Stomach (tissue), 4 donors: ENCODE measurements at regions not wholly inside any gene's neighbourhood (a gene's known extent, or its start where the extent isn't known, plus 50 kb on each side); places are given as distances from the start of the nearest gene placed in this dataset.

ENCODE experiments used
- CTCF ChIP-seq, 7 experiments: fragments of 450-650 bp in 4 of 7; fragments of 200-600 bp in 3 of 7; sonication (generic) in 3 of 7; IDR thresholded peaks; one replicate each; pipeline ENCODE4 v1.5.1; 2016 to 2019; ENCODE audit warnings: antibody characterized with exemption in 7 of 7, control low read depth in 2 of 7, mild to moderate bottlenecking in 1 of 7
- EP300 ChIP-seq: sonication (generic); formaldehyde crosslinking; IDR thresholded peaks from one replicate; pipeline ENCODE4 v1.6.1; 2017; ENCODE audit warnings: antibody characterized with exemption
- POLR2A ChIP-seq, 4 donors: fragments of 450-650 bp; IDR thresholded peaks; one replicate each; pipeline ENCODE4 v1.6.1; 2016; ENCODE audit warnings: antibody characterized with exemption in 4 of 4, control low read depth in 2 of 4, mild to moderate bottlenecking in 1 of 4, moderate library complexity in 1 of 4
- POLR2AphosphoS5 ChIP-seq, 3 donors: sonication (generic); formaldehyde crosslinking; IDR thresholded peaks; one replicate each; pipeline ENCODE4 v1.6.1; 2016; ENCODE audit warnings: antibody characterized with exemption in 3 of 3

GRCh38 chr5:7050986-7051385, 337.8 kb downstream of the TENT4A start:
- no peak for TF ChIP-seq CTCF (IDR thresholded peaks at IDR 0.05)
- no peak for TF ChIP-seq POLR2A (IDR thresholded peaks at IDR 0.05)
- no peak for TF ChIP-seq POLR2AphosphoS5 (IDR thresholded peaks at IDR 0.05)
- TF ChIP-seq EP300: no peak
